Vagina (tissue), 2 donors: ENCODE measurements at regions not wholly inside any gene's neighbourhood (a gene's known extent, or its start where the extent isn't known, plus 50 kb on each side); places are given as distances from the start of the nearest gene placed in this dataset.

Source experiments
- DNase-seq, 2 donors: peaks; one replicate each; pipeline ENCODE4 v3.0.0-alpha.2; 2017; ENCODE audit errors: extremely low spot score in 2 of 2
- H3K27ac ChIP-seq: fragments of 200-600 bp; sonication (generic); one replicate; pipeline ENCODE4 v1.5.1; 2019
- H3K27me3 ChIP-seq: fragments of 200-600 bp; sonication (generic); one replicate; pipeline ENCODE4 v1.5.1; 2019
- H3K36me3 ChIP-seq, 2 donors: fragments of 200-600 bp; sonication (generic); one replicate each; pipeline ENCODE4 v1.5.1; 2017 to 2019
- H3K4me1 ChIP-seq: fragments of 200-600 bp; sonication (generic); one replicate; pipeline ENCODE4 v1.5.1; 2019
- H3K4me3 ChIP-seq, 2 donors: fragments of 200-600 bp; sonication (generic); 1 replicate in 1 of 2; 2 replicates in 1 of 2; pipeline ENCODE4 v1.5.1; 2016 to 2019
- H3K9me3 ChIP-seq: fragments of 200-600 bp; sonication (generic); one replicate; pipeline ENCODE4 v1.5.1; 2019
- CTCF ChIP-seq, 3 experiments: fragments of 450-650 bp in 2 of 3; fragments of 200-600 bp in 1 of 3; sonication (generic) in 1 of 3; IDR thresholded peaks; one replicate each; pipeline ENCODE4 v1.5.1; 2017 to 2019; ENCODE audit warnings: antibody characterized with exemption in 3 of 3, mild to moderate bottlenecking in 2 of 3, moderate library complexity in 2 of 3
- POLR2A ChIP-seq, 2 donors: fragments of 450-650 bp; IDR thresholded peaks; one replicate each; pipeline ENCODE4 v1.6.1; 2017; ENCODE audit warnings: antibody characterized with exemption in 2 of 2, mild to moderate bottlenecking in 2 of 2, moderate library complexity in 2 of 2
- POLR2AphosphoS5 ChIP-seq, 2 donors: sonication (generic); formaldehyde crosslinking; IDR thresholded peaks; one replicate each; pipeline ENCODE4 v1.9.0; 2017; ENCODE audit warnings: antibody characterized with exemption in 2 of 2, mild to moderate bottlenecking in 2 of 2, low read depth in 1 of 2; ENCODE audit not compliant: insufficient read depth in 1 of 2
- intact Hi-C: fragments of 100-400 bp; cut with DNase I; formaldehyde crosslinking; loops from one replicate; pipeline ENCODE4 v1.15.1; 2023

GRCh38 chr2:8197101-8197500, 484.8 kb upstream of the ID2 start:
- intact Hi-C loops = no loop called here
- H3K9me3 ChIP-seq = no peaks in the 10 kb centered on the region
- H3K27me3 ChIP-seq = no peaks in the 10 kb centered on the region
- H3K4me1 ChIP-seq = peaks cover 5% of the 10 kb centered on the region
- H3K27ac ChIP-seq = no peak overlapping the region
- H3K36me3 ChIP-seq = no peaks in the 10 kb centered on the region
- TF ChIP-seq POLR2AphosphoS5 (IDR thresholded peaks at IDR 0.05; ENCODE audit: insufficient read depth in 1 of 2, low read depth in 1 of 2) (no peak), CTCF (IDR thresholded peaks at IDR 0.05) (no peak), POLR2A (IDR thresholded peaks at IDR 0.05) (no peak)
- no peak for DNase-seq
- H3K4me3 ChIP-seq = no peak overlapping the region

GRCh38 chr2:8197825-8198224, 484.0 kb upstream of the ID2 start:
- intact Hi-C loops = no loop called here
- no peak for TF ChIP-seq POLR2AphosphoS5 (IDR thresholded peaks at IDR 0.05; ENCODE audit: insufficient read depth in 1 of 2, low read depth in 1 of 2)
- no peak for TF ChIP-seq CTCF (IDR thresholded peaks at IDR 0.05)
- no peak for TF ChIP-seq POLR2A (IDR thresholded peaks at IDR 0.05)
- no peak overlapping the region for H3K4me3 ChIP-seq
- no peak for DNase-seq
- no peaks in the 10 kb centered on the region for H3K9me3 ChIP-seq
- H3K27ac ChIP-seq = no peak overlapping the region
- H3K4me1 ChIP-seq = peaks cover 5% of the 10 kb centered on the region
- no peaks in the 10 kb centered on the region for H3K36me3 ChIP-seq
- no peaks in the 10 kb centered on the region for H3K27me3 ChIP-seq

DNA sequence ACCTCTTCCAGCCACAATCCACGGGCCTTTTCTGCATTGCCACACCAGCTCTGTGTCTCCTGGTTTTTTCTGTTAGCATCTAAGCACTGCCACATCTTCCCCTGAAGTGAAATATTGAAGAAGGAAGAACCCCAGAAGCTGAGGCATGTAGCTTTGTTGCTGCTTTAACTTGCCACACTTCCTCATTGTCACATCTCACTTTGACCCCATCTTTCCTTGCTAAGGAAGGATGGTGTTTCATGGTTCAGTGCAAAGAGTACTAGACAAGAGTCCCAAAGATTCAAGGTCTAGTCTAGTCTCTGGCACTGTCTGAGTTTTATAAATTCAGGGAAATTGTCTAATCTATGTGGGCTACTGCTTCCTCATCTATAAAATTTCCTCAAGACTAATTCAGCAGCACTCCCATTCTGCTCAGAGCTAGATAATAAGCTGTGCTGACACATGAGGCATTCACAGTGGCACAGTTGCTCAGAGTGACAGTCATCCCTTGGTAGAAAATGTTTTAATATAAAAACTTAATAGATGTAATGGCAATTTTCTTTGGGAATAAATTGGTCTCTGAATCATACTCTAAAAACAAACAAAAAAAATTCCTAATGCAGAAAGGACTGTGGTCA, 483.0 kb upstream of the ID2 start:
- intact Hi-C loops = no loop called here
- no peaks in the 10 kb centered on the region for H3K36me3 ChIP-seq
- no peak for DNase-seq
- no peaks in the 10 kb centered on the region for H3K9me3 ChIP-seq
- H3K4me3 ChIP-seq = no peak overlapping the region
- no peaks in the 10 kb centered on the region for H3K27me3 ChIP-seq
- no peak overlapping the region for H3K27ac ChIP-seq
- peaks cover under 1% of the 10 kb centered on the region for H3K4me1 ChIP-seq
- TF ChIP-seq POLR2AphosphoS5 (IDR thresholded peaks at IDR 0.05; ENCODE audit: insufficient read depth in 1 of 2, low read depth in 1 of 2) = no peak
- no peak for TF ChIP-seq POLR2A (IDR thresholded peaks at IDR 0.05)
- TF ChIP-seq CTCF (IDR thresholded peaks at IDR 0.05) = no peak

GRCh38 chr2:8202132-8202531, 479.7 kb upstream of the ID2 start:
- H3K4me1 ChIP-seq = no peaks in the 10 kb centered on the region
- TF ChIP-seq CTCF (IDR thresholded peaks at IDR 0.05) (no peak), POLR2A (IDR thresholded peaks at IDR 0.05) (no peak), POLR2AphosphoS5 (IDR thresholded peaks at IDR 0.05; ENCODE audit: insufficient read depth in 1 of 2, low read depth in 1 of 2) (no peak)
- no peak overlapping the region for H3K27ac ChIP-seq
- H3K36me3 ChIP-seq = no peaks in the 10 kb centered on the region
- H3K4me3 ChIP-seq = no peak overlapping the region
- H3K9me3 ChIP-seq = no peaks in the 10 kb centered on the region
- intact Hi-C loops = no loop called here
- no peaks in the 10 kb centered on the region for H3K27me3 ChIP-seq
- no peak for DNase-seq

DNA sequence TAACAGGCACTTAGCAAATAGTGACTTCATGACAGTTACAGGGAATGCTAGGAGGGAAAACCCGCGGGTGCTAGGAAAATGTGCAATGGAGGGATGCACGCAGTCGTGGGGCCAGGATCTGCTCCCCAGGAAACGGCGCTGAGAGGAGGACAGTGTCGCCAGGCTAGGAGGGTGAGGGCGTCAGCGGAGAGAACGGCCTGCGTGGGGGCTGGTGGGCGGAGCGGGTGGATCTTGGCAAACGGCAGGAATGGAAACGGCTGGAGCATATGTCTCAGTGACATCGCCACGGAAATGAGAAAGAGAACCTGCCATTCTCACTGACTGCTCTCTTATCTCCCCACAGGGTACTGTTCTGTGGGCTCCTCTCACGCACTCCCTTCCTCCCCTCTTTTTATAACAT, 478.5 kb upstream of the ID2 start:
- intact Hi-C loops = no loop called here
- no peak for DNase-seq
- H3K9me3 ChIP-seq = no peaks in the 10 kb centered on the region
- H3K27ac ChIP-seq = no peak overlapping the region
- no peak overlapping the region for H3K4me3 ChIP-seq
- no peak for TF ChIP-seq POLR2AphosphoS5 (IDR thresholded peaks at IDR 0.05; ENCODE audit: insufficient read depth in 1 of 2, low read depth in 1 of 2)
- no peak for TF ChIP-seq POLR2A (IDR thresholded peaks at IDR 0.05)
- TF ChIP-seq CTCF (IDR thresholded peaks at IDR 0.05) = no peak
- H3K4me1 ChIP-seq = no peaks in the 10 kb centered on the region
- no peaks in the 10 kb centered on the region for H3K27me3 ChIP-seq
- H3K36me3 ChIP-seq = no peaks in the 10 kb centered on the region
